Kidney epithelial cell (primary cell): ENCODE measurements at regions not wholly inside any gene's neighbourhood (a gene's known extent, or its start where the extent isn't known, plus 50 kb on each side); places are given as distances from the start of the nearest gene placed in this dataset.

ENCODE experiments used
- DNase-seq: peaks from one replicate; pipeline ENCODE4 v3.0.0-alpha.2; 2010; ENCODE audit warnings: low read depth
- H3K27me3 ChIP-seq: 2 replicates; pipeline ENCODE4 v1.6.0; 2011; ENCODE audit warnings: low read length; ENCODE audit not compliant: control insufficient read depth, insufficient read depth
- H3K36me3 ChIP-seq: 2 replicates; pipeline ENCODE4 v1.5.1; 2011; ENCODE audit warnings: low read length; ENCODE audit not compliant: control insufficient read depth, insufficient read depth
- H3K4me3 ChIP-seq: 2 replicates; pipeline ENCODE4 v1.5.1; 2011; ENCODE audit warnings: low read depth, mild to moderate bottlenecking, control low read depth, low read length
- TF ChIP-seq, protein P1 (sequence below): IDR thresholded peaks from 2 replicates; pipeline ENCODE4 v1.5.1; 2011; ENCODE audit warnings: mild to moderate bottlenecking, moderate library complexity, low read length, control low read depth, inconsistent platforms; ENCODE audit not compliant: insufficient read depth, poor library complexity, severe bottlenecking

DNA sequence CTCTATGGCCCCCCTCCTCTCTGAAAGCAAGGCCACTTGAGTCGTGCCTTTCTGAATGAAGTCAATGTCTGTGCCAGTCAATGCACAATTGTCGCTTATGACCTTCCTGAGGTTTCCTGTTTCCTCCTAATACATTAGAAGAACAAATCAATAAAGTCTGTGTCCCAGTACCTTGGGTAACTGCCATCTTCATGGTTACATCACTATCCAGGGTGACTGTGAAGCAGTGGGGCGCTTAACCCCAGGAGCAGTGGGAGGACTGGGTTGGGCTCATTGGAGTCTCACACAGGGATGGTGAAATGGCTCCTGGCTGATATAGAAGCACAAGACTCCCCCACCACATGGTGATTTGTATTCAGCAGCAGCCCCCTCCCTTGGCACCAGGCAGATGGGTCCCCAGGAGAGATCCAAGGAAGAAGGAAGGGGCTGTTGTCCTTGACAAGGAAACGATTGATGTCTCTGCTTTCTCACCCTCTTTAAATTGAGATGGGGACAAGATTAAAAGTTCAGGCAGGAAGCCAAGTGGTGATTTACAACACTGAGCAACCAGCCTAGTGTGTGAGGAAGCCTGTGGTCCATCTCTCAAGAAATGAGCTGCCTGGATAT, 261.9 kb upstream of the ZNF462 start:
- TF ChIP-seq, protein P1, sequence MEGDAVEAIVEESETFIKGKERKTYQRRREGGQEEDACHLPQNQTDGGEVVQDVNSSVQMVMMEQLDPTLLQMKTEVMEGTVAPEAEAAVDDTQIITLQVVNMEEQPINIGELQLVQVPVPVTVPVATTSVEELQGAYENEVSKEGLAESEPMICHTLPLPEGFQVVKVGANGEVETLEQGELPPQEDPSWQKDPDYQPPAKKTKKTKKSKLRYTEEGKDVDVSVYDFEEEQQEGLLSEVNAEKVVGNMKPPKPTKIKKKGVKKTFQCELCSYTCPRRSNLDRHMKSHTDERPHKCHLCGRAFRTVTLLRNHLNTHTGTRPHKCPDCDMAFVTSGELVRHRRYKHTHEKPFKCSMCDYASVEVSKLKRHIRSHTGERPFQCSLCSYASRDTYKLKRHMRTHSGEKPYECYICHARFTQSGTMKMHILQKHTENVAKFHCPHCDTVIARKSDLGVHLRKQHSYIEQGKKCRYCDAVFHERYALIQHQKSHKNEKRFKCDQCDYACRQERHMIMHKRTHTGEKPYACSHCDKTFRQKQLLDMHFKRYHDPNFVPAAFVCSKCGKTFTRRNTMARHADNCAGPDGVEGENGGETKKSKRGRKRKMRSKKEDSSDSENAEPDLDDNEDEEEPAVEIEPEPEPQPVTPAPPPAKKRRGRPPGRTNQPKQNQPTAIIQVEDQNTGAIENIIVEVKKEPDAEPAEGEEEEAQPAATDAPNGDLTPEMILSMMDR: no peak
- no peak for DNase-seq
- Histone ChIP-seq H3K36me3 (no peaks in the 10 kb centered on the region), H3K4me3 (no peak overlapping the region), H3K27me3 (no peaks in the 10 kb centered on the region)

GRCh38 chr9:106602344-106602743, 260.6 kb upstream of the ZNF462 start:
- Histone ChIP-seq H3K27me3 (no peaks in the 10 kb centered on the region), H3K4me3 (no peak overlapping the region), H3K36me3 (no peaks in the 10 kb centered on the region)
- DNase-seq: no peak
- TF ChIP-seq, protein P1: no peak

- Histone ChIP-seq H3K36me3 (no peaks in the 10 kb centered on the region), H3K27me3 (no peaks in the 10 kb centered on the region), H3K4me3 (no peak overlapping the region)
- no peak for DNase-seq
- TF ChIP-seq, protein P1: no peak
These were observed 249.7 kb upstream of the ZNF462 start for GRCh38 chr9:106613250-106613737.

- H3K4me3 ChIP-seq: no peak overlapping the region
- TF ChIP-seq, protein P1: no peak
- DNase-seq: no peak
- H3K36me3 ChIP-seq: no peaks in the 10 kb centered on the region
- no peaks in the 10 kb centered on the region for H3K27me3 ChIP-seq
These were observed 247.7 kb upstream of the ZNF462 start for GRCh38 chr9:106615118-106615889.

DNA sequence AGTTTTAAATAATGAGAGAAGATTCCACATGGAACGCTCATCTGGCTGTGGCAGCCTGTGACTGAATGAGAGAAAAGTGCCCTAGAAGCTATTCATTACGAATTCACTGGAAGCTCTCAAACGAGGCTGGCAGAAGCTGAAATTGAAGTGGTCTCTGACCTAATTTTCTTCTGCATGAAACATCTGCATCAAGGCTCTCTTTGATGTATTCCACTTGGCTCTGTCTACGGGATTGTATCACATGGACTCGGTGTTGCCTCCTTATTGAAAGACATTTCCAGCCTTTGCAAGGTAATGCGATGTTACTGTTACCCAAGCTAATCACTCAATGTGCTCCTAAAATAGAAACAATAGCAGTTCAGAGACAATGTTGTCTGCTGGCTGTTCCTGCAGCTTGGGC, 246.9 kb upstream of the ZNF462 start:
- DNase-seq: no peak
- TF ChIP-seq, protein P1: no peak
- no peaks in the 10 kb centered on the region for H3K36me3 ChIP-seq
- no peak overlapping the region for H3K4me3 ChIP-seq
- no peaks in the 10 kb centered on the region for H3K27me3 ChIP-seq
